ENCODE measurements at regions not wholly inside any gene's neighbourhood (a gene's known extent, or its start where the extent isn't known, plus 50 kb on each side); places are given as distances from the start of the nearest gene placed in this dataset.

DNA sequence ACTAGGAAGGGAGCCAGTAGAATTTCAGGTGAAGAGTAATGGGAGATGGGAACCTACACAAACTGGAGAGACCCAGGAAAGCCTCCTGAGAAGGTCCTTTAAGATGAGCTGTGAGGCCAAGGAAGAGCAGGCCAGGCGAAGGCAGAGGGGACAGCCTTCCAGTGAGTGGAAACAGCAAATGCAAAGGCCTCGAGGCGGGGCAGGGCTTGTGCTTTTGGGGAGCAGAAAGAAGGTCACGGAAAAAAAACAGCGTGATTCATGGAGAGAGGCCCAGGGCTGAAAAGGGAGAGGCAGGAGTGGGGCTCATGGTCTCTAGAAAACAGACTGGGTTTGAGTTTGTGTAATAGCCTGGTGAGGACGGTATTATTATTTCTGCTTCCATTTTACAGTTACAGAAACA is 386.5 kb upstream of the ASIC2 start:
- TF ChIP-seq, protein P1, sequence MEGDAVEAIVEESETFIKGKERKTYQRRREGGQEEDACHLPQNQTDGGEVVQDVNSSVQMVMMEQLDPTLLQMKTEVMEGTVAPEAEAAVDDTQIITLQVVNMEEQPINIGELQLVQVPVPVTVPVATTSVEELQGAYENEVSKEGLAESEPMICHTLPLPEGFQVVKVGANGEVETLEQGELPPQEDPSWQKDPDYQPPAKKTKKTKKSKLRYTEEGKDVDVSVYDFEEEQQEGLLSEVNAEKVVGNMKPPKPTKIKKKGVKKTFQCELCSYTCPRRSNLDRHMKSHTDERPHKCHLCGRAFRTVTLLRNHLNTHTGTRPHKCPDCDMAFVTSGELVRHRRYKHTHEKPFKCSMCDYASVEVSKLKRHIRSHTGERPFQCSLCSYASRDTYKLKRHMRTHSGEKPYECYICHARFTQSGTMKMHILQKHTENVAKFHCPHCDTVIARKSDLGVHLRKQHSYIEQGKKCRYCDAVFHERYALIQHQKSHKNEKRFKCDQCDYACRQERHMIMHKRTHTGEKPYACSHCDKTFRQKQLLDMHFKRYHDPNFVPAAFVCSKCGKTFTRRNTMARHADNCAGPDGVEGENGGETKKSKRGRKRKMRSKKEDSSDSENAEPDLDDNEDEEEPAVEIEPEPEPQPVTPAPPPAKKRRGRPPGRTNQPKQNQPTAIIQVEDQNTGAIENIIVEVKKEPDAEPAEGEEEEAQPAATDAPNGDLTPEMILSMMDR (IDR thresholded peaks at IDR 0.05), result no peak
- TF ChIP-seq POLR2A (IDR thresholded peaks at IDR 0.05), result no peak
